ENCODE measurements at regions not wholly inside any gene's neighbourhood (a gene's known extent, or its start where the extent isn't known, plus 50 kb on each side); places are given as distances from the start of the nearest gene placed in this dataset.

GRCh38 chr3:140752499-140752898, 74.6 kb downstream of the TRIM42 start:
- Mint-ChIP-seq H3K27me3 (ENCODE audit: insufficient read depth, unreplicated experiment) (peaks cover 63% of the 10 kb centered on the region), H3K9me3 (ENCODE audit: unreplicated experiment) (no peaks in the 10 kb centered on the region), H3K4me3 (ENCODE audit: unreplicated experiment) (no peak overlapping the region), H3K36me3 (ENCODE audit: insufficient read depth, unreplicated experiment) (no peaks in the 10 kb centered on the region), H3K27ac (ENCODE audit: low read depth, unreplicated experiment) (no peak overlapping the region), H3K4me1 (ENCODE audit: insufficient read depth, unreplicated experiment) (no peaks in the 10 kb centered on the region)
- no peak for DNase-seq (ENCODE audit: unreplicated experiment)
- CTCF ChIA-PET: no interaction called here
- intact Hi-C loops (cut with micrococcal nuclease): no loop called here
- no TSS peak for BruUV-seq (replicated peaks)
- TF ChIP-seq, protein P1, sequence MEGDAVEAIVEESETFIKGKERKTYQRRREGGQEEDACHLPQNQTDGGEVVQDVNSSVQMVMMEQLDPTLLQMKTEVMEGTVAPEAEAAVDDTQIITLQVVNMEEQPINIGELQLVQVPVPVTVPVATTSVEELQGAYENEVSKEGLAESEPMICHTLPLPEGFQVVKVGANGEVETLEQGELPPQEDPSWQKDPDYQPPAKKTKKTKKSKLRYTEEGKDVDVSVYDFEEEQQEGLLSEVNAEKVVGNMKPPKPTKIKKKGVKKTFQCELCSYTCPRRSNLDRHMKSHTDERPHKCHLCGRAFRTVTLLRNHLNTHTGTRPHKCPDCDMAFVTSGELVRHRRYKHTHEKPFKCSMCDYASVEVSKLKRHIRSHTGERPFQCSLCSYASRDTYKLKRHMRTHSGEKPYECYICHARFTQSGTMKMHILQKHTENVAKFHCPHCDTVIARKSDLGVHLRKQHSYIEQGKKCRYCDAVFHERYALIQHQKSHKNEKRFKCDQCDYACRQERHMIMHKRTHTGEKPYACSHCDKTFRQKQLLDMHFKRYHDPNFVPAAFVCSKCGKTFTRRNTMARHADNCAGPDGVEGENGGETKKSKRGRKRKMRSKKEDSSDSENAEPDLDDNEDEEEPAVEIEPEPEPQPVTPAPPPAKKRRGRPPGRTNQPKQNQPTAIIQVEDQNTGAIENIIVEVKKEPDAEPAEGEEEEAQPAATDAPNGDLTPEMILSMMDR (IDR thresholded peaks at IDR 0.05; ENCODE audit: unreplicated experiment): no peak
- POLR2A ChIA-PET: no interaction called here

GRCh38 chr3:140753865-140754754, 76.2 kb downstream of the TRIM42 start:
- H3K4me1 Mint-ChIP-seq (ENCODE audit: insufficient read depth, unreplicated experiment): no peaks in the 10 kb centered on the region
- peak; percentile 10 for DNase-seq (ENCODE audit: unreplicated experiment)
- POLR2A ChIA-PET: no interaction called here
- no peaks in the 10 kb centered on the region for H3K36me3 Mint-ChIP-seq (ENCODE audit: insufficient read depth, unreplicated experiment)
- intact Hi-C loops (cut with micrococcal nuclease): no loop called here
- no peaks in the 10 kb centered on the region for H3K9me3 Mint-ChIP-seq (ENCODE audit: unreplicated experiment)
- no TSS peak for BruUV-seq (replicated peaks)
- H3K27ac Mint-ChIP-seq (ENCODE audit: low read depth, unreplicated experiment): no peak overlapping the region
- TF ChIP-seq, protein P1 (IDR thresholded peaks at IDR 0.05; ENCODE audit: unreplicated experiment): no peak
- no peak overlapping the region for H3K4me3 Mint-ChIP-seq (ENCODE audit: unreplicated experiment)
- H3K27me3 Mint-ChIP-seq (ENCODE audit: insufficient read depth, unreplicated experiment): peaks cover 75% of the 10 kb centered on the region
- CTCF ChIA-PET: interaction anchor here (0.7 to 1.0 kb wide), 3 partner anchors 10 to 411 kb away, joined by 3 to 4 read pairs (median 4); no protein-coding TSS in a partner anchor

- Mint-ChIP-seq H3K4me3 (ENCODE audit: unreplicated experiment) (no peak overlapping the region), H3K36me3 (ENCODE audit: insufficient read depth, unreplicated experiment) (no peaks in the 10 kb centered on the region), H3K27me3 (ENCODE audit: insufficient read depth, unreplicated experiment) (peaks cover 67% of the 10 kb centered on the region), H3K27ac (ENCODE audit: low read depth, unreplicated experiment) (no peak overlapping the region), H3K4me1 (ENCODE audit: insufficient read depth, unreplicated experiment) (no peaks in the 10 kb centered on the region), H3K9me3 (ENCODE audit: unreplicated experiment) (no peaks in the 10 kb centered on the region)
- POLR2A ChIA-PET: no interaction called here
- CTCF ChIA-PET: interaction anchor here (0.9 kb wide), 1 partner anchor 9 kb away, joined by 4 read pairs; no protein-coding TSS in a partner anchor
- TF ChIP-seq, protein P1 (IDR thresholded peaks at IDR 0.05; ENCODE audit: unreplicated experiment): no peak
- intact Hi-C loops (cut with micrococcal nuclease): no loop called here
- no peak for DNase-seq (ENCODE audit: unreplicated experiment)
- no TSS peak for BruUV-seq (replicated peaks)
Observed at GRCh38 chr3:140754936-140755335, 77.1 kb downstream of the TRIM42 start.

GRCh38 chr3:140756240-140757016, 78.6 kb downstream of the TRIM42 start:
- CTCF ChIA-PET: no interaction called here
- peaks cover 66% of the 10 kb centered on the region for H3K27me3 Mint-ChIP-seq (ENCODE audit: insufficient read depth, unreplicated experiment)

More at GRCh38 chr3:140756240-140757016, 78.6 kb downstream of the TRIM42 start:
- Mint-ChIP-seq H3K4me1 (ENCODE audit: insufficient read depth, unreplicated experiment) (no peaks in the 10 kb centered on the region), H3K27ac (ENCODE audit: low read depth, unreplicated experiment) (no peak overlapping the region), H3K36me3 (ENCODE audit: insufficient read depth, unreplicated experiment) (no peaks in the 10 kb centered on the region), H3K9me3 (ENCODE audit: unreplicated experiment) (no peaks in the 10 kb centered on the region), H3K4me3 (ENCODE audit: unreplicated experiment) (no peak overlapping the region)
- peak; percentile 4 for DNase-seq (ENCODE audit: unreplicated experiment)
- BruUV-seq (replicated peaks): no TSS peak
- POLR2A ChIA-PET: no interaction called here
- TF ChIP-seq, protein P1 (IDR thresholded peaks at IDR 0.05; ENCODE audit: unreplicated experiment): no peak
- intact Hi-C loops (cut with micrococcal nuclease): no loop called here

All from MCF 10A (cell line).